Cerebellar nuclear complex (tissue), 1 donor: ENCODE measurements at regions not wholly inside any gene's neighbourhood (a gene's known extent, or its start where the extent isn't known, plus 50 kb on each side); places are given as distances from the start of the nearest gene placed in this dataset.
"Not testable (repeated sequence)": the region's sequence is repeated elsewhere in the genome, so short reads cannot be mapped to it uniquely, and the experiment has no call there.

Source experiments
- DNase-seq, 2 experiments: peaks; one replicate each; lab custom pipeline; 2025; lab: John Stamatoyannopoulos, UW

DNA sequence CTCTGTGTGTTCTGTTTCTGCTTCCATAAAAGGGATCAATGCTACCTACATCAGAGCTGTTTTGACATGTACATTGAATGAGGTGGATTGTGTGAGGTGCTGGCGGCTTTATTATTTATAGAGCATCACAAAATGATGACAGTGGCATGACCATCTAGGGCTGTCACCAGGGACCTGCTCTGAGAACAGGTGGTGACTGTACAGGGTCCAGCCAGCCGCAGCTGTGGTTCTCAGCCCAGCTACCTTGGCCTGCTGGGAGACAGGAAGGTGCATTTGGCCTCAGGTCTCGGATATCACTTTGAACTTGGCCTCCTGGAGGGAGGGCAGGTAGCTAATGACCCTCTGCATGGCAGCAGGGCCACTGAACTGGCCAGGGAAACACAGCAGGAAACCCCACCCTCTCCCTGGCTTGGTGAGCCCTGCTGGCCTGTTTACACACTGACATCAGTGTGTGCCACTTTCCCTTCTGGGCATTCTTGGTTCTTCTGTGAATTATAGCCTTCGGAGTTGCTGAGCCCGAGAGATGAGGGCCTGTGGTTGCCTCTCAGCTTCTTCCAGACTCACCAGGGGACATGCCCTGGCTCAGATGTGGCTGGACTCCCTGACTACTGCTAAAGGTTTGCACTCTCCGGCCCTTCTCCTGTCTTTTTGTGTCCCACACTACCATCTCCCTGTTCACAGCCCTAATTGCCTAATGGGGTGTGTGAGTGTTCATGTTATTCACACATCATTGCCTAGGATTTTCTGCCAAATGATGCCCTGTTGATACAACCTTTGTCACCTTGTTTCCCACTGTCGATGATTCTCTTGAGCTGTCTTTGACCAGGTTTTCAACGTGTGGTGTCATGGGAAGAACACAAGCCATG is 109.2 kb upstream of the RAB12 start:
- no peak for DNase-seq

GRCh38 chr18:8501044-8501443 is 108.2 kb upstream of the RAB12 start:
- no peak for DNase-seq

DNA sequence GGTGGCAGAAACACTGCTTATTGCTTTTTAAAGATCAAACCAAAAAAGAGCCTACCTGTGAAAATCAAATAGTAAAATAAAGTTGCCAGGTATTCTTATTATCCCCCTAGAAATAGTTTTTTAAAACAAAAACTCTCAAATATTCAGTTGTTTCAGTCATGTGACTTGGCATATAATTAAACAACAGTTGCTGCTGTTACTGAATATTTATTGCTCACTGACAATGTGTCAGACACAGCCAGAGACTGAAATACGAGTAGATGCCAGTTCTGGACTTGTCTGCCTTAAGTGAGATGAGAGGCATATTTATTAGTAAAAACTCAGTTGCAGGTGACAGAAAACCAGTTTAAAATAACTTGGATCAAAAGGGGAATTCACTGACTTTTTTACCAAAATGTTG is 106.0 kb upstream of the RAB12 start:
- no peak for DNase-seq

- DNase-seq, result no peak
These were observed 104.8 kb upstream of the RAB12 start for GRCh38 chr18:8504424-8504823.

DNA sequence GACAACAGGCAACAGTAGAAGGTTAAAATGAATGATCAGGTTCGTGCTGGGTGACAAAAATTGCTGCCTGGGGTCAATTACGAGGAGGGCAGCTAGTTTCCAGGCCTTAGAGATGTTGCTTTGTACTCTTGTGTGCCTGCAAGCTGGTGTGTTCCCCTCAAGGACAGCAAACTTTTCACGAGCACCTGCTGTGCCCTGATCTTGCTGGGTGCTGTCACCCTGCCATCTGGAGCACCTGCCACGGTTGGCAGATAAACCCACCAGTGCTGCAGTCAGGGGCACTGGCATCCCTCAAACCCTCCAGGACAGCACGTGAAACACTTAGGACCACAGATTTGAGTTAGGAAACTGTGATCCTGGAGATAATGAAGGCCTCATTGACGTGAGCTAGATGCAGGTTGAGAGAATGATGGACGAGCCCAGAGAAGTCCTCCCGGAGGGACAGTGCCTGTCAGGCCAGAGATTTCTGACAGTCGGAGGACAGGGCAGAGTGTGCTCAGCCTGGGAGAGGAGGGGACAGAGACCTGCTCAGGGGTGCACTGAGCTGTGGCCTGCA is 104.3 kb upstream of the RAB12 start:
- DNase-seq, result no peak

DNA sequence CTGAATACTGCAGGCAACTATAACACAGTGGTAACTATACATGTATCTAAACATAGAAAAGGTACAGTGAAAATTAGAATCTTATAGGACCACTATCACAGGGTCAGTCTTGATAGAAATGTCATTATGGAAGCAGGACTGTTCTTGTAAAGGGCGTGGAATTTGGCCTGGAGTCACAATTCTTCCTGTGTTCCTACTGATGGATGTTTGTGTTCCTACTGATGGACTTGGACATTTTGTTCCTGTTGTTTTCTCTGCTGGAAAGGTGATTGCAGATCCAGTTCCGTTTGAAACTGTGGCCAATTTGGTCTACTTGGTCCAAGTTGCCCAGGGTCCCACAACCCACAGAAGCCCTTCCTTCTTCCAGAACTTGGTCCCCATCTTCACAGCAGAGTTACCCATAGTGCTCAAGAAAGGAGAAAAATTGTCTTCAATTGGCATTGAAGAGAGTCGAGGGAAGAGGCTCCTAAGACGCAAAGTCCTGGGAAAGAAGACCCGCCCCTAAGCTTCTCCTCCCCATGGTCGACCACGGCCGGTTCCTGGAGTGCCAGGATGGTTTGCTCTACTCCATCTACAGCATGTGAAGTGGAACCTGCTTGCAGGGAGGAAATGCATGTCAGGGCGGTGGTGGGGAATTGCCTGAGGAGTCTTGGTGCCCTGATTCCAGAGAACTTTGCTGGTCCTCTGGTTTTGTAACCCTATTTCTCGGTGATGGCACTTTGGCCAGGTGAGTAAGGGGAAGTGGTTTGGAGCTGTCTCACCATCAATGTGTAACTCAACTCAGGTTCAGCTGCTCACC is 102.8 kb upstream of the RAB12 start:
- no peak for DNase-seq

DNA sequence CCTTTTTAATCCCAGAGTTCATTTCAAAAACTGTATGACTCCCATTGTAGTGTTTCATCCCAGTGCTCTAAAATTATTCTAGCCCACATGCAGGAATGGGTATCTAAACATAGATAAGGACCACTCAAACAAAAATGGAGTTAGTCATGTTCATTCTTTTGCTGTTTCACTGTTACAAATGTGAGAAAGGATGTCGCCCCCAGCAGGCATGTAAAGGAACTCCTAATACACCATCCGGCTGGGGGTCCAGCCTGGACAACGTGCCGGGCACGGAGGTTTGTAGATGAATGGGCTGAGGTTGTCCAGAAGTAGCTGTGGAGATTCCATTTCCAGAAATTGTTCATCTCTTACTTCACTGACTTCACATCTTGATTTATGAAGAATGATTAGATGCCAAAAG is 101.9 kb upstream of the RAB12 start:
- no peak for DNase-seq

DNA sequence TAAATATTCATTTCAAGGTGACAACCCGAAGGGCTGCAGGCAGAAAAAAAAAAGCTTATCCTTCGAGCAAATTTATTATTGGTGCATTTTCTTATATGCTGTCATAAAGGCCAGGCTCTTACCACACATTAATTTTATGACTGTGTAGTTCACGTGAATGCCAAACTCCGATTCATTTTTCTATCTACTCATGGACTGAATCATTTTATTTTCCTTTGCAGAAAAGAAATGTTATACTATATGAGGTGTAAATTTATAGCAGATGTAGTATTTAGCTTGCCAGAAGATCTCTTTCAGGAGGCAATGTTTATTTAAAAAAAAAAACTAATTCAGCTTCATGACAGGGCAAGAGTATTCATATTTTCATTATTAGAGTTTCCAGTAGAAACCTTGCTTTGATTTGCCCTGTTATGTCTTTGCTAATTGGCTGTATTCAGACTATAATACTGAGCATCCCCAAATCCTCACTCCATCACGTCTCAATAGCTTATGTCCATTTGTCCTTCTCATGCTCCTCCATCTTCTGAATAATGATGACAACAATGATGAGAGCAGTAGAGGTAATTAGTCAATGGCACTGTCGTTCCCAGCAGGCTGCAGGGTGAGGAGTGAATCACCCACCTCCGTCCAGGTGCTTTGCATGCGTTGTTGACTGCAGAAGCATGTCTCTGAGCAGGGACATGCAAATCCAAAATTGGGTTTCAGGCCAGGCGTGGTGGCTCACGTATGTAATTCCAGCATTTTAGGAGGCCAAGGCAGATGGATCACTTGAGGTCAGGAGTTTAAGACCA is 101.1 kb upstream of the RAB12 start:
- DNase-seq, result no peak

DNA sequence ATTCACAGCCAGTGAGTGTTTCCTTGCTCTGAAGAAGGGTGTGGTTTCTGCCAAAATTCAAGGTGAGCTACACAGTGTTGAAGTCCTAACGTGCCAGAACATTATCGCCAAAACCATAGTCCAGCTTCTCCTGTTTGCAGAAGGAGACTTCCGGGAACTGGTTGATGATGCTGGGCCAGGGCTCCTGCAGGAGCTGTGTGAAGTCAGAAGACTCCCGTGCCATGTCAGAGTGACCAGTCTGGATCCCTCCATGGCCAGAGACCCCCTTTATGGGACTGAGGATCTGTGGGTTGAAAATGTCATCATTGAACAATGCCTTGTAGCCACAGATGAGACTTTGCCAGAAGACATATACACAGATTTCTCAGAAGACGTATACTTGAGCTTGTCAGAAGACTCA is 96.0 kb upstream of the RAB12 start:
- no peak for DNase-seq

- no peak for DNase-seq
These were observed 94.8 kb upstream of the RAB12 start for GRCh38 chr18:8514409-8514808.

DNA sequence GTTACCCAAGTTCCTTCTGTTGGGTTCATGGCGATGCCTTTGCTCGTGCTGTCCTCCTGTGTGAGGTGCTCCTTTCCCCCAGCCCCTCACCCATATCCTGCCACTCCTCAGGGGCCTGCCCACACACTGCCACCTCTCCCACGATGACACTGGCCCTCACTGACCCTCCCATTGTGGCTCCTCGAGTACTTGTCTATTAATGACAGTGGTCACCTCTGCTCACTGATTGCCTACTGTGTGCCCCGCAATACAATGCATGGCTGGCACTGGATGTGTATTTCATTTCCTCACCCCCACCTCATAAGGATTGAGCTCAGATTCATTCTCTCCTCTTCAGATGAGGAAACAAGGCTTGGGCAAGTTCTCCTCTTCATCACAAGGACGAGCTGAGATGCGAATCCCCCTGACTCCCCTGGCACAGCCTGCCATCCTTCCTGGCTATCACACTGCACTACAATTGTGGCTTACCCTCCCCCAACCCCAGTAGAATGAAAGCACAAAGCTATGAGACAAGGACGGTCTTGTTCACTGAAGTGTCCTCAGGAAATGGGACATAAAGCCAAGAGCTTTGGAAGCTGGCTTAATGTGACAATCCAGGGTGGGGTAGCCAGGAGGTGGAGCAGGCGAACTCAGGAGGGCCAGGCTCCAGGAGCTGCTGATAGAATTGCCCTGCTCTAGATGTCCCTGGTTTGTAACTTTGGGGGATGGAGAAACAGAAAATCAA is 93.9 kb upstream of the RAB12 start:
- DNase-seq, result no peak

GRCh38 chr18:8516371-8517250 is 92.6 kb upstream of the RAB12 start:
- no peak for DNase-seq

DNA sequence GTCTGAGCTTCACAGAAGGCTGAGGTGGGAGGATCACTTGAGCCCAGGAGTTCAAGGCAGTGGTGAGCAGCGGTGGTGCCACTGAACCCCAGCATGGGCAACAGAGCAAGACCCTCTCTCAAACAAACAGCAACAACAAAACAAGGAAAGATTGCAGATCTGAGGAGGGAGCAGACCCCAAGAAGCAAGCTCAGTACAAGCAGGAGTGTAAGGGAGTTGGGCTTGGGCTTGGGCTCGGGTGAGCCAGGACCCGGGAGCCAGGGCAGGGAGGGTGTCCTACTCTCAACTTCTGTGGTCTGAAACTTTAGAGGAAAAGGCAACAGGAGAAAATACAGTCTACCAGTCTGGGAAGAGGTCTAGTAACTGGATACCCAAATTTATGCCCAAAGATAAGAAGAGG is 92.0 kb upstream of the RAB12 start:
- no peak for DNase-seq

DNA sequence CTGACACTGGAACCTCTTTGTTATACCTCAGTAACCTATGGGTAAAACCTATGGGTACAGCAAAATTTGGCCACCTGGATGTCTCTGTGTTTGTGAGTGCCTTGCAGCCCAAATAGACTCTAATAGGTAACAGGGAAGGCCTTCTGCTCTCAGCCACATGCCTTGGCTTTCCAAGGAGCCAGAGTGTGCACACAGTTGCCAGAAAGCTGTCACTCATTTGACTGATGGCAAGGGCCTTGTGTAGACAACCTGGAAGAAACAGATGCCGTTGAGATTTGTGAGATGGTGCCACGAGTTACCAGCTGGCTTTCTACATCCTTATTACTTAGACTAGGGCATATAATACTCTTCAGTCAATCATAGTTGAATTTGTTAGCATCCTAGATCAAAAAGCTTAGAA is 90.1 kb upstream of the RAB12 start:
- DNase-seq, result peak; percentile 11 to 65

GRCh38 chr18:8520266-8520665 is 89.0 kb upstream of the RAB12 start:
- DNase-seq, result no peak

DNA sequence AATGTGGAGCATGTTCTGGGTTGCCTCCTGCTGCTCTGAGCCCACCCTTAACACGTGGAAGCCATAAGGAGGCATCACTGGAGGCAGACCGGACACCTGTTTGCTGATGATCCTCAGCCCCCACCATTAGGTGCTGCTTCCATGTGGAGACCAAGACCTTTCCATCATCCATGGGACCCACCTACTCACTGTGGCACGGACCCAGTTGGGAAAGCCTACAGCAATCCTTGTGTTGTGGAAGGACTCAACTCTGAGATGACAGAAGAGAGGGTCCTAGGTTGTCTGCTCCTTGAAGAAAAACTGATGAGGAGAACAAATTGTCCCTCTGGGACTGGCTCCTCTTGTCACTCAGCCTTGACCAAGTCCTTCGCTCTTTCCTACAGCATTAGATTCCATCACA is 86.5 kb upstream of the RAB12 start:
- no peak for DNase-seq

GRCh38 chr18:8525692-8526091 is 83.5 kb upstream of the RAB12 start:
- DNase-seq, result no peak

DNA sequence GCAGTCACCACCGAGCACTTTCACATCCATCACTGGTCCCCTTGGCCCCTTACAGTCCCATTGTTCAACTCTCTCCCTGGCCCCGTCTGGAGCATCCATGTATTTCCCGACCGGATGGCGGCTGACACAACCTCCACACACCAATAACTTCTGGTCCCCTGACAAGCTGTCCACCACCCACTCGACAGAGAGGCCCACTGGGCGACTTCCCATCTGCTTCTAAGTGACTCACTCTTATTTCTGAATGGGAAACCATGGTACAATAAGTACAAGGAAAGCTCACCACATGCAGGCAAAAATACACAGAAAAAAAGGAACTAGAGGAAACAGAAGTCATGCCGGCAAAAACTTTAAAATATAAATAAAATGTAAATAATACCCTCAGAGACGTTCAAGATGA is 82.9 kb upstream of the RAB12 start:
- DNase-seq, result no peak

DNA sequence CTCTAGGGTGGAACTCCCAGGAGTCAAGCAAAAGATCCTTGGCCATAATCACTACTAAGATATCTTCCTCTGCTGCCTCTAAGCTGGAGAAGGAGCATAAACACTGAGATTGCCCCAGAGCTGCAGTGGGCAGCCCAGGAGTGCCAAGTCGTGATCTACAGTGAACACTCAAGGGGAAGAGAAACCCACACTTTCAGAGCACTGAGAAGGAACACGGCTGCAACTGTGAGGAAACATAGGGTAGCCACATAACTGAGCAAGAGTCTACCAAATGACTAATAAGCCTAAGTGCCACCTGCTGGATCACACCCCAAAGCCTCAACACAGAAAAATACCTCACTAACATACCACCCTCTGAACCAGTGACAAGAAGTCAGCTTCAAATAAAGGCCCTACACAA is 79.6 kb upstream of the RAB12 start:
- no peak for DNase-seq

DNA sequence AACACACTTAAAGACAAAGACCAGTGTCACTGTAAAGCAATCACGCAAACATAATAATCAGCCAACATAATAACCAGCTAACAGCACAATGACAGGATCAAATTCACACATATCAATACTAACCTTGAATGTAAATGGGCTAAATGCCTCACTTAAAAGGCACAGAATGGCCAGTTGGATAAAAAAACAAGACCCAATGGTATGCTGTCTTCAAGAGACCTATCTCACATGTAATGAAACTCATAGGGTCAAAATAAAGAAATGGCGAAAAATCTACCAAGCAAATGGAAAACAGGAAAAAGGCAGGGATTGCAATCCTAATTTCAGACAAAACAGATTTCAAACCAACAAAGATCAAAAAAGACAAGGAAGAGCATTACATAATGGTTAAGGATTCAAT is 78.2 kb upstream of the RAB12 start:
- not testable (repeated sequence) for DNase-seq

DNA sequence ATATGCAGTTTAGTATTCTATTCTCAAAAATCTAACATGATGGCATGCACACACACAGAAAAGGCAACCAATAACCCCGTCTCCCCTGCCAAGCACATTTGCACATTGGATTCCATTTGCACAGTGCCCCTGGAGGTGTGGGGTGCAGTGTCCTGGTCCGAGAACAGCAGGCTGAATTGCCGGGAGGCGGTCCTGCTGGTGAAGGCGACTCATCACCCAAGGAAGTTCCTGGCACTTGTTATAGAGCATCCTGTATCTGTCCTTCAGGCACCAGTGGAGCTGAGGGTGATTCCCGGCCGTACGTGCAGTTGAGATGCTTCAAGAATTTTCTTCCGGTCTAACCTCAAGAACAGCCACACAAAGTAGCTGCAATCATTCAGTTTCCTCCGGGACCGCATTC is 73.0 kb upstream of the RAB12 start:
- no peak for DNase-seq
